ENCODE measurements at regions not wholly inside any gene's neighbourhood (a gene's known extent, or its start where the extent isn't known, plus 50 kb on each side); places are given as distances from the start of the nearest gene placed in this dataset.

DNA sequence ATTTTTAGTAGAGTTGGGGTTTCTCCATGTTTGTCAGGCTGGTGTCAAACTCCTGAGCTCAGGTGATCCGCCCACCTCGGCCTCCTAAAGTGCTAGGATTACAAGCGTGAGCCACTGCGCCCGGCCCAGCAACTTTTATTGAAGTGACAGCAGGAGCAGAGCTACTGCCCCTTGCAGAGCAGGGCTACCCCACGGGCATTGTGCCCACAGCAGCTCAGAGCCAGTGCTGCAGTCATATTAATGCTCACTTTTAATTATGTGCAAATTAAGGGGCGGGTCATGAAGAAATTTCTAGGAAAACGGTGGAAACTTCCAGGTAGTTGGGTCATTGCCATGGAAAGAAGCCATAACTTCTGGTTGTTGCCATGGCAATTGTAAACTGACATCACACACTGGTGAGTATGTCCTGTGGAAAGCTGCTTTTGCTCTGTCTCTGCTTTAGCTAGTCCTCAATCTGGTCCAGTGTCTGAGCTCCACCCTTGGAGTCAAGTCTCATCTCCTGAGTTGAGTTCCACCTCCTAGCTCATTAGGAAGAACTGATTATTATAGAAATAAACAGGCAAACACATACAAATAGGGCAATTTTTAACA, 127.3 kb upstream of the ADGRL4 start:
- H3K9me3 ChIP-seq, result no peaks in the 10 kb centered on the region
- no peaks in the 10 kb centered on the region for H3K27me3 ChIP-seq
- DNase-seq (ENCODE audit: low spot score), result no peak
- no peak overlapping the region for H3K27ac ChIP-seq
- no peaks in the 10 kb centered on the region for H3K4me1 ChIP-seq
- no peaks in the 10 kb centered on the region for H3K36me3 ChIP-seq
- H3K4me3 ChIP-seq, result no peak overlapping the region
- TF ChIP-seq, protein P1, sequence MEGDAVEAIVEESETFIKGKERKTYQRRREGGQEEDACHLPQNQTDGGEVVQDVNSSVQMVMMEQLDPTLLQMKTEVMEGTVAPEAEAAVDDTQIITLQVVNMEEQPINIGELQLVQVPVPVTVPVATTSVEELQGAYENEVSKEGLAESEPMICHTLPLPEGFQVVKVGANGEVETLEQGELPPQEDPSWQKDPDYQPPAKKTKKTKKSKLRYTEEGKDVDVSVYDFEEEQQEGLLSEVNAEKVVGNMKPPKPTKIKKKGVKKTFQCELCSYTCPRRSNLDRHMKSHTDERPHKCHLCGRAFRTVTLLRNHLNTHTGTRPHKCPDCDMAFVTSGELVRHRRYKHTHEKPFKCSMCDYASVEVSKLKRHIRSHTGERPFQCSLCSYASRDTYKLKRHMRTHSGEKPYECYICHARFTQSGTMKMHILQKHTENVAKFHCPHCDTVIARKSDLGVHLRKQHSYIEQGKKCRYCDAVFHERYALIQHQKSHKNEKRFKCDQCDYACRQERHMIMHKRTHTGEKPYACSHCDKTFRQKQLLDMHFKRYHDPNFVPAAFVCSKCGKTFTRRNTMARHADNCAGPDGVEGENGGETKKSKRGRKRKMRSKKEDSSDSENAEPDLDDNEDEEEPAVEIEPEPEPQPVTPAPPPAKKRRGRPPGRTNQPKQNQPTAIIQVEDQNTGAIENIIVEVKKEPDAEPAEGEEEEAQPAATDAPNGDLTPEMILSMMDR (IDR thresholded peaks at IDR 0.05), result no peak

DNA sequence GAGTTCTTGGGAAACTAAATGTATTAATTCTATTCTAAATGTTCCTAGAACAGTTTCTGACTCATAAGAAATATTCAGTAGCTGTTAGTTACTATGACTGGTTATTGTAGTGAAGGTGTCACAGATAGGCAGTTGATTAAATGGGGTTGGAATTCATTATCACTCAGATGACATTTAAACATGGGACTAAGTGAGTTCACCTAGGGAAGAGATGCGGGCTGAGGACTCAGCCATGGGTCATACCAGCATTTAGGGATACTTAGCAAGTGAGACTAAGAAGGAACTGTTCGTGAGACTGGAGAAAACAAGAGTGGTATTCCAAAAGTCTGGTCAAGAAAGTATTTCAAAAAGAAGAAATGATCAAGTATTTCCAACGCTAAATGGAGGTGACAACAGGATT, 125.1 kb upstream of the ADGRL4 start:
- H3K4me1 ChIP-seq, result no peaks in the 10 kb centered on the region
- H3K9me3 ChIP-seq, result no peaks in the 10 kb centered on the region
- H3K27me3 ChIP-seq, result no peaks in the 10 kb centered on the region
- H3K27ac ChIP-seq, result no peak overlapping the region
- TF ChIP-seq, protein P1 (IDR thresholded peaks at IDR 0.05), result no peak
- no peak for DNase-seq (ENCODE audit: low spot score)
- no peak overlapping the region for H3K4me3 ChIP-seq
- no peaks in the 10 kb centered on the region for H3K36me3 ChIP-seq

DNA sequence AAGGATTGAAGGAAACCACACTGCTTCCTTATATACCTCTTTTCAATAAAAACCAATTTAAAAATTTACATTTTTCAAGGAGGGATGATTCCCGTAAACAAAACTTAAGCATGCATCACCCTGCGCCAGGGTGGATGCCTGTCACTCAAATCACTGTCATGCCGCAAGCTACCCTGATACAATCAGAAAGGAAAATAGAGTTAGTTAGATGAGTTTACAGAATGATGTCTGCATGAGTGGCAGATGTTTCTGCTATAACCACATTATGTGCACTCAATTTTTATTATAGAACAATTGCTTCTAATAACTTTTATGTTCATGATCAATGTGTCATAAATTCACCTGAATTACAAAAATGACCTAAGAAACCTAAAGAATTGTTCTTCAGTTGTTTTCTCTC, 123.4 kb upstream of the ADGRL4 start:
- no peaks in the 10 kb centered on the region for H3K27me3 ChIP-seq
- no peak overlapping the region for H3K27ac ChIP-seq
- no peak for DNase-seq (ENCODE audit: low spot score)
- no peaks in the 10 kb centered on the region for H3K36me3 ChIP-seq
- H3K4me1 ChIP-seq, result no peaks in the 10 kb centered on the region
- TF ChIP-seq, protein P1 (IDR thresholded peaks at IDR 0.05), result no peak
- H3K4me3 ChIP-seq, result no peak overlapping the region
- no peaks in the 10 kb centered on the region for H3K9me3 ChIP-seq

DNA sequence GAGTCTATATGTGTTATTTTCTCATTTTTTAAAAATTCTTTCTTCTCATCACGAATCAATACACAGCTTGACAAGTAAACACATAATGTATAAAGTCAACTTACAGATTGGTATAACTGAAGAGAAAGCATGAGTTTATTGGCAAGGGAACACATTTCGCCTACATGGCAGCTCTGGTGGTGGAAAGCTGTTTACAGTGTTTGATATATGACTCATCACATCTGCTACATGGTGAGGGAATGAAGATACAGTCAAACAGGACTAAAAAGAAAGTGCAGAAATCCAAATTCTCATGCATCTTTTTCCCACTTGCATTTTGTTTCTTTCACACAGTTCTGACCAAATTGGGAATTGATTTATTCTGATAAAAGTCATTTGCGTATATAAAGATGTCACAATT, 122.2 kb upstream of the ADGRL4 start:
- no peak for DNase-seq (ENCODE audit: low spot score)
- no peak overlapping the region for H3K27ac ChIP-seq
- no peaks in the 10 kb centered on the region for H3K4me1 ChIP-seq
- TF ChIP-seq, protein P1 (IDR thresholded peaks at IDR 0.05), result no peak
- no peaks in the 10 kb centered on the region for H3K36me3 ChIP-seq
- no peaks in the 10 kb centered on the region for H3K9me3 ChIP-seq
- no peaks in the 10 kb centered on the region for H3K27me3 ChIP-seq
- no peak overlapping the region for H3K4me3 ChIP-seq

DNA sequence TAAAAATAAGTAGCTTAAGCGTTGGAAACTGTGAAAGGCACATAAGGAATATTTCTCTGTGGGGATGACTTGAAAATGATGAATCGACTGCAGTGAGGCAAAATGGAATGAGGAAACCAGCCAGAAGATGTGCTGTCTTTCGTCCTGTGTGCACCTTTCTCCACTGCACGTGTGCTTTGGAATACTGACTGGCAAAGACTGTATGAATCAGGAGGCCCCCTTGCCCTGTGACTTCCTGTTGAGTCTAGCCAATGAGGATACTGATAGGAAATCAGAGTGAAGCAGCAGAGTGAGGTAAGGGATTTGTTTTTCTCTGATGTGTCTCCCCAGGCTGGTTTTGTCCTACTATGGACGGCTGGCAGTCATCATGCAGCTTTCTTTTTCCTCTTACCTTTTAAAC, 118.2 kb upstream of the ADGRL4 start:
- H3K36me3 ChIP-seq, result no peaks in the 10 kb centered on the region
- no peaks in the 10 kb centered on the region for H3K27me3 ChIP-seq
- H3K27ac ChIP-seq, result no peak overlapping the region
- DNase-seq (ENCODE audit: low spot score), result no peak
- H3K4me1 ChIP-seq, result no peaks in the 10 kb centered on the region
- no peak overlapping the region for H3K4me3 ChIP-seq
- TF ChIP-seq, protein P1 (IDR thresholded peaks at IDR 0.05), result no peak
- H3K9me3 ChIP-seq, result no peaks in the 10 kb centered on the region

DNA sequence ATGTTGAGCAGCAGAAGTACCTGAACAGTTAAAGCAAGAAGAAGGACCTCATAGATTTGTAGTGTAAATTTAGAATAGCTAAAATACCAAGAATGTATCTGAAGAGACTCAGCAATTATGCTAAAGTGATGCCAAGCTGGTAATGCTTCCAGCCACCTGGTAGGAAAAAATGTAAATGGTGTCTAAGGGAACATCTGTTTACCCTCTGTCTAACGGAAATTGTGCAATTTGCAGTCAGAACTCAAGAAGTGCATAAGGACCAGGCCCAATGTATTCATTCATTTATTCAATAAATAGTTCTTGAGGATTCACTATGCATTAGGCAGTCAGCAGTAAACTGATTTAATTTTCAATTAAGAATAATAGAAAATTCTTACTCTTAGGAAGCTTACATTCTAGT, 116.0 kb upstream of the ADGRL4 start:
- Histone ChIP-seq H3K36me3 (no peaks in the 10 kb centered on the region), H3K27ac (no peak overlapping the region), H3K4me3 (no peak overlapping the region), H3K9me3 (no peaks in the 10 kb centered on the region), H3K4me1 (no peaks in the 10 kb centered on the region), H3K27me3 (no peaks in the 10 kb centered on the region)
- TF ChIP-seq, protein P1 (IDR thresholded peaks at IDR 0.05), result no peak
- no peak for DNase-seq (ENCODE audit: low spot score)

All from right atrium auricular region (tissue), 2 donors.